SKM-1 (cell line): ENCODE measurements at regions not wholly inside any gene's neighbourhood (a gene's known extent, or its start where the extent isn't known, plus 50 kb on each side); places are given as distances from the start of the nearest gene placed in this dataset.

ENCODE experiments used
- DNase-seq: peaks from one replicate; lab custom pipeline; 2025; ENCODE audit not compliant: unreplicated experiment; lab: John Stamatoyannopoulos, UW

DNA sequence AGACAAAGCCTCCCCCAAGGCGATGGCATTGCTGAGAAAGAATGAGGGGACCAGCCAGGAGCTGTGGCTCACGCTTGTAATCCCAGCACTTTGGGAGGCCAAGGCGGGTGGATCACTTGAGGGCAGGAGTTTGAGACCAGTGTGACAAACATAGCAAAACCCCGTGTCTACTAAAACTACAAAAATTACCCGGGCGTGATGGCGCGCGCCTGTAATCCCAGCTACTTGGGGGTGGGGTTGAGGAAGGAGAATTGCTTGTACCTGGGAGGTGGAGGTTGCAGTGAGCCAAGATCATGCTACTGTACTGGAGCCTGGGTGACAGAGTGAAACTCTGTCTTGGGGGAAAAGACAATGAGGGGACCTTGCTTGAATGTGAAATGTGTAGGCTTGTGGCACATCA is 402.4 kb upstream of the C2CD4B start:
- no peak for DNase-seq

DNA sequence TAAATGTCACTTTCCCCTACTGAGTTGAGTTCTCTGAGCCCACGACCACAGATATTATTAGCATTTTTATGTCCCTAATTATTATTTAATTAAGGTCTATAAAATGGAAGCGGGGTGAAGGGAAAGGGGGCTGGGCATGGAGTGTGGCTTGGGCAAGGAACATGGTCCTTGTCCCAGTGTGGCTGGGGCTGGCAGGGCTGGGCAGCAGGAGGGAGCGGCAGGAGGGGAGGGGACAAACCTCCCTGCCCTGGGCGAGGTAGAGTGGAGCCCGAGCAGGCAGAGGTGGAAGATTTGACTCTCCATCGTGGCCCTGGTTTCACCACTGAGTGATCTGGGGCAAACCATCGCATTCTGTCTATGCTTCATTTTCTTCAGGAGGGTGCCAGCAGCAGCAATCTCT is 402.9 kb upstream of the C2CD4B start:
- no peak for DNase-seq

DNA sequence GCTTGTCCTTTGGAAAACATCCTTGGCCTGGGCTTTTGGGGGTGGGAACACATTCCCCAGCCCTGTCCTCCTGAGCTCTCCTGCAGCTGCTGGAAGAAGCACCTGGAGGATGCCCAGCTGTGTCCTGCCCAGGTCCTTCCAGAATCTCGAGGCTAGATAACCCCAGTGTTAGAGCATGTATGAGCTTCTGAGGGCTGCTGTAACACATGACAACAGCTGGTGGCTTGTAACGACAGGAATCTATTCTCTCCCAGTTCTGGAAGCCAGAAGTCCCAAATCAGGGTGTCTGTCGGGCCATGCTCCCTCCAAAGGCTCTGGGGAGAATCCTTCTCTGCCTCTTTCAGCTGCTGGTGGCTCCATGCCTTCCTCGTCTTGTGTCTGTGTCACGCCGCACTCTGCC is 403.6 kb upstream of the C2CD4B start:
- no peak for DNase-seq

DNA sequence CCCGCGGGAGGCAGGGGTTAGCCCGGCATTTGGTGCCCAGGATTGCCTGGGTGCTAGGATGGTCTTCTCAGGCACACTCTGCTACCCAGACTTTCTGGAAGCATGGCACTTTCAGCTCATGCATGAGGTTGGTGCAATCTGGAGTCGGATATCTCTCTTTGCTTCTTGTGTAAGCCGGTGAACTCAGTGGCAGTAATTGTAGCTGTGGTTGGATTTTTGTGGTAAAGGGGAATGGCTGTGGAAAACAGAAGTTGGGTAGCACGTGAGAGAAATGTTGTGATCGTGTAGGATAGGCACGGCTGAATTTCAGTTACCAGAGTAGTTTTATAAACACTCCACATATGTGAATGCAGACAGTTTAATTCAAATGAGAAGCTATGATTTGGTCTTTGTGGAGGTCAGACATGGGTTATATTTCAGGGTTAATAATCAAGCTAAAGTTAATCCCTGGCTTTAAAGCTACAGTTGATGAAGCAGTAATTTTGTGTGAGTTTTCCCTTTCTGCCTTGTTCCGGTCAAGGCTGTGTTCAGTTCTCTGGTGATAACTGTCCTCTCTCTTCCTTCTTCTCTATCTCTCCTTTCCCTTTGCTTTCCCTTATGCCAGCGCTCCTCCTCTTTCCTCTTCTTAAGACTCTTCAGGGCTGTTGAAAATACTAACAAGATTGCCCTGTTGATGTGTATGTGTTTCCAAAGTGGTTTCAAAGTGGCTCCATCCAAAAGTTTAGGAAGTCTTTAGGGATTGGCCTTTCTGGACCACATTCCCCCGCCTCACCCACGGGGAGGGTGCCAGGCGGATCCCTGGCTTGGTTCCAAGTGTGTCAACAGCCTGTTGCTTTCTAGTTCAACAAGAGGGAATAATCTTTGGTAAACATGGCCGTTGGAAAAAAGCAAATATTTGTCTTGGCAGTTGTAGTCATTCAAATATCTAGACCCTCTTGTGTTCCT is 404.6 kb upstream of the C2CD4B start:
- DNase-seq, result peak; percentile 38

DNA sequence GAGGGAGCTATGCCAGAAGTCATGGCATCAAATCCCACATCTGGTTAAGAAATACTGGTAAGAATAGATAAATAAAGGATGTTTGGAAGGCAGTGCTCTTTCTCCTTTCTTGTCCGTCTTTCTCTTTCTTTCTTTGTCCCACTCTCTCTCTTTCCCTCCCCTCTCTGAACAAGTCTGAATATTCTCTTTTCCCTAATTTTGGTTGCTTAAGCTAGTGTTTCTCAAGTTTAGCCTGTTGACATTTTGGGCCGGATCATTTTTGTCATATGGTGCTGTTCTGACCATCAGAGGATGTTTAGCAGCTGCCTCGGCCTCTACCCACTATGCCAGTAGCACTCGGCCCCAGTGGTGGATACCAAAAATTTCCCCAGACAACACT is 405.3 kb upstream of the C2CD4B start:
- no peak for DNase-seq

DNA sequence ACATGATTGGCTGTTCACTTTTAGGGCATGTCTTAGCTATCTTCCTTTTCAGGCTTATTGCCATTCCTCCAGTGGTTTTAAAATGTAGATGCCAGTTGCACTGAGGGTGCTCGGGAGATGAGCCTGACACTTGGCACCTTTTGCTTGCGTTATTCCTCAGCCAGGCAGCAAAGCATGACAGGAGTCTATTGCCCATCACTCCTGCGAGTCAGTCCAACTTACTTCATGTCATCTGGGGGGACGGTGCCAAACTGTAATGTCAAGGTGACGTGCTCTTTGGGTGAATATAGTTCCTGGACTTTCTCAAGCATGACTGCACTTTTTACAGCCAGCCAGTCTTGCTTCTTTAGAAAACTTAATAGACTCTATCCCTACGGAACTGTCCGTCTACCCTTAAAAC is 406.0 kb upstream of the C2CD4B start:
- no peak for DNase-seq

DNA sequence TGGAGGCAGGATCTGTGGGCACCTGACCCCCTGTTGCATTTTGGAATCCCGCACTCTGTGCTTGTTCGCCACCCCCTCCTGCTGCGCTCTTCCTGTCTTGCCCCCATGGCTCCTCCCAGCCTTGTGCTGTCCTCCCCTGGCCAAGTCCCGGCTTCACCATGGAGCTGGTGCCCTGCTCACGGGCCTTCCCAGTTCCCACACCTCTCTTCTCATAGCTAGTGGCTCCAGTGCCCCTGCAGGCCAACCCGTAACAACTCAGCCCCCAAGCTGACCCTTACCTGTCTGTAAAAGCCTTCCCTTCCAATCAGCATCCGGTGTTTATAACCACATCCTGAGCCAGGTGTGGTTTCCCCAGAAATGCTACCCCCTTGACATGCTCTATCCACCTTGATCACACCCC is 407.7 kb upstream of the C2CD4B start:
- DNase-seq, result no peak

DNA sequence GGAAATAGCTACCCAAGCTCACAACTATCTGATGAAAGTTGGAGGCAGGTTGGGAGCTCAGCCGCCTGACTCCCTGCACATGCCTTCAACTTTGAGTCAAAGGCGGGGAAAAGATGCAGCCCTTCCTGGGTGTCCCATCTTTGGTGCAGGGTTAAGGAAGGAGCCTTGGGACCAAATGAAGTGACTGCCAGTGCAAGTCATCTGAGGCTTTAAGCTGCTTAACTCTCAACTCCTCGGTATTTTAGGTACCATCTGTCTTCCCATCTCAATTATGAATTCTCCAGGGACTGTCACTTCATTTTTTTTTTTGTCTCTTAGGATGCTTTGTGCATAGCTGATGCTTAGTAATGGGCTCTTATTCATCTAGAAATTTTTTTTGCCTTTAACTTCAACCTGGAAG is 408.8 kb upstream of the C2CD4B start:
- no peak for DNase-seq

DNA sequence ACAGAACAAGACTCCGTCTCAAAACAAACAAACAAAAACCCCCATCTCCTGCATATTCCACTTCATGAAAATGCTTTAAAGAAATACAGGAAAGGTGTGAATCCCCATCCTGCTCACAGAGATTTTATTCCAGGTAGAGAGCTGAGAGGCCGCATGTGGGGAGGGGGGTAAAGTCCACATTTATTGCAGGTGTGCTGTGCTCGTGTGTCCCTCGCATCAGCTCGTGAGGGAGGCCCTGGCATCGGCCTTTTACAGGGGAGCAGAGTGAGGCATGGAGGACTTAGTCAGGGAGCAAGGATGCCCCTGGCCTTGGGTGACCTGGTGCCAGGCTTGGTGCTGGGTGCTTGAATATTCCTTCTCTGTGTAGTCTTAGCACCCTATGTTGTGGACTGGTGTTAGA is 413.5 kb upstream of the C2CD4B start:
- DNase-seq, result no peak

DNA sequence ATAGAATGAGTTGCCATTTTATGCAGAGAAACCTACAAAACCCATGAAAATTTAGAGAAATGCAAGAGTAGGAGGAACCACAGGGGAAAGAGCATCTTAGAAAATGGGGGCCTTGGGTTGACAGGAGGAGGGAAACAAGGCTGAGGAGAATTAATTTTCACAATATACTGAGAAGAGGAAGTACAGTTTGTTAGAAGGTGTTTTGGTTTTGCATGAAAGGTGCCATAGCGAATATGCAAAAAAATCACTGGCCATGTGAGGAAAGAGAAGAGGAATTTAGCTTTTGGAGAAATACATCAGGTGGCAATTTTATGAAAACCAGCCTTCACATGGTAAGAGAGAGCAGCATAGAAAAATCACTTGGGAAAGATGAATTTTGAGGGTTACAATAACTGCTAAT is 413.9 kb upstream of the C2CD4B start:
- DNase-seq, result no peak

DNA sequence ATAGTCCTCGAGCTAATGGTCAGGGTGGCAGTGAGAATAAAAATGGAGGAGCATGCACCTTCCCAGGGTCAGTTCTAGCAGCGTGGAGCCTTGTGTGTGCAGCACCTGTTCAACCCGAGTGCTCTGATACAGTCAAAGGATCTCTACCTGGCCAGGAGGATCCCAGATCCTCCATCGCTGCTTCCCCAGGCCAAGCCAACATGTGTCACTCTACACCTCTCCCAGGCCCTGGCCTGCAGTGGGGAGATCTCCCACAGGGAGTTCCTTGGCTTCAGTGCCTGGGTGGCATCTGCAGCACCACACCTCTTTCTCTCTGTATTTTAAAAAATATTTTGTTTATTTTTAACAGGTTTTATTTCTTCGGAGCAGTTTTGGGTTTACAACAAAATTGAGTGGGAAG is 414.8 kb upstream of the C2CD4B start:
- no peak for DNase-seq

DNA sequence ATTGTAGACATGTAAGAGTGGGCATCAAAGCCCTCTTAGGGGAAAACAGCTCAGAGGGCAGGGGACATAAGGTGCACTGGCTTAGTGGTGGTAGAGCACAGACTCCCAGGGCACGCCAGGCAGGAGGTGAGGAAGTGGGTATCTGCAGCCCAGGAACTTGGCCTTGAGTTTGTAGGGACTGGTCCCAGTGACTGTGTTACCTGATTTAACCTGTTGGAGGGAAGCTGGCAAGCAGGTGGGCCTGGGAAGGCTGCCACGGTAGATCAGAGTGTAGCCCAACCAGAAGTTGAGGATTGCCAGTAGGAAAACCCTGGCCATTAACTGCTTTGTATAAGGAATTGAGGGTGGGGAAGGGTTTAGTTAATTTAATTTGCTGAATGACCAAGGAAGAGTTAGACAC is 417.5 kb upstream of the C2CD4B start:
- no peak for DNase-seq

DNA sequence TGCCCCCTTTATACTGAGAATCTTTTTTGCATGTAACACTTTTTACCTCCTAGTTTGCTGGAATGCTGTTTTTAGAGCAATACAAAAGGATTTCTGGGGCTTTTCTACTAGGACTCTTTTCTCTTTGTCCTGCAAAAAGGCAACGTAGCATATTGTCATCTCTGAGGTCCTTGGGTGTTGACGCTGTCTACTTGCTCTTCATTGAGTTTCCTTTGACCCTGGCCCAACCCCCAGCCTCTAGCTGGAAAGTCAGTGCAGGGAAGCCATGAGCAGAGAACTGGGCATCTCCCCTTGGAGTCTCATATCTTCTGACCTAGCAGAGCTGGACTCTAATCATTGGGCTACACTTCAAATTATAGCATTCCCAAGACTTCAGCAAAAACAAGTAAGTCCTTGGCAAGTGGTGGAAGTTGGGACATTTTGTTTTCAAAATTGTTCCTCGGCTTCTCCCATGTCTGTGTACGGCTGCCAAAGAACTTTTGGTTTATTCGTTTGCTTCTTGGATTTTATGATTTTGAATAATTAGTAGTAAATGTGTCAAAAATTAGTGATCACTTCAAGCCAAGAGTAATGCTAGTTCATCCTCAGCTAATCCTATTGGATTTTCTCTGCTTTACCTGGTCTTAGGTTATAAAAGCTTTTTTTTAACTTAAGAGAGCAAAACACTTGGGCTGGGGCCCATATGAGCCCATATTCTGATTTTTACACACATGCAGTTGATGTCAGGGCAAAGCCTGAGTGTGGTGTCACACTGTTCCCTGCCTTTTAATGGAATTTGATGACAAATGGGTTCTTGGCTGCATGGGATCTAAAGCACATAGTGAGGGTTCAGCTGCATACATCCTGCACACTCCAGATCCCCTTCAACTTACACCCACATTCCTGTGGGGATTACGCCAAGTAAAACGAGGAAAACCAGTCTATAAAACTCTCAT is 419.5 kb upstream of the C2CD4B start:
- DNase-seq, result no peak

DNA sequence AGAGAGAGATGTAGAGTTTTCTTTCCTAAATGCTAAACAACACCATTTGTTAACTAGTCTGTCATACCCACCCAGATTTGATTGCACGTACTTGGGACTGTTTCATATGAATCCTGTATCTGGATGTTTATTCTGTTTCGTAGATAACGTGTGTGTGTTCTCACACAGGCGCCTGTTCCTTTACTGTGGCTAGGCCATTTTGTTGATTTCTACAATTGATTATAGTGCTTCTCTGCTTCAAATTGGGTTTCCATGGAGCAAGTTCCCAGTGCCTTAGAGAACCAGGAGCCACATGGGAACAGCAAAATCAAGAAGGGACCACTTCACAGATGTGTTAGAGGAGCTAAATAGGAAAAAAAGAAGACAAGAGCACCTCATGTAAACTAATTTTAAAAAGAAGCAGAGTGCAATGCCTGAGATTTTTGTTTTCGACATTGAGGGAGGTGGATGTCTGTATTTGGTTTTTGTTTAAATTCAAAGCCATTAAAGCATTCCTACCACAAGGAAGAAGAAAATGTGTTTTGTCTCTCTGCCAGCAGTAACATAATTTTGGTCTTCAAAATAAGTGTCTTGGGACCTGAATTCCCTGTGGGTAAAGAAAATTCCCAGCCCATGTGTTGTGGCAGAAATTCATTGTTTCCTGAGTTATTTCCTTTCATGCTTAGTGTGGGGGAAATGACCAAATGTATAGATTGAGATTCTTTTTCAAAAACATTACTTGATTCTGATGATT is 424.0 kb upstream of the C2CD4B start:
- DNase-seq, result no peak

DNA sequence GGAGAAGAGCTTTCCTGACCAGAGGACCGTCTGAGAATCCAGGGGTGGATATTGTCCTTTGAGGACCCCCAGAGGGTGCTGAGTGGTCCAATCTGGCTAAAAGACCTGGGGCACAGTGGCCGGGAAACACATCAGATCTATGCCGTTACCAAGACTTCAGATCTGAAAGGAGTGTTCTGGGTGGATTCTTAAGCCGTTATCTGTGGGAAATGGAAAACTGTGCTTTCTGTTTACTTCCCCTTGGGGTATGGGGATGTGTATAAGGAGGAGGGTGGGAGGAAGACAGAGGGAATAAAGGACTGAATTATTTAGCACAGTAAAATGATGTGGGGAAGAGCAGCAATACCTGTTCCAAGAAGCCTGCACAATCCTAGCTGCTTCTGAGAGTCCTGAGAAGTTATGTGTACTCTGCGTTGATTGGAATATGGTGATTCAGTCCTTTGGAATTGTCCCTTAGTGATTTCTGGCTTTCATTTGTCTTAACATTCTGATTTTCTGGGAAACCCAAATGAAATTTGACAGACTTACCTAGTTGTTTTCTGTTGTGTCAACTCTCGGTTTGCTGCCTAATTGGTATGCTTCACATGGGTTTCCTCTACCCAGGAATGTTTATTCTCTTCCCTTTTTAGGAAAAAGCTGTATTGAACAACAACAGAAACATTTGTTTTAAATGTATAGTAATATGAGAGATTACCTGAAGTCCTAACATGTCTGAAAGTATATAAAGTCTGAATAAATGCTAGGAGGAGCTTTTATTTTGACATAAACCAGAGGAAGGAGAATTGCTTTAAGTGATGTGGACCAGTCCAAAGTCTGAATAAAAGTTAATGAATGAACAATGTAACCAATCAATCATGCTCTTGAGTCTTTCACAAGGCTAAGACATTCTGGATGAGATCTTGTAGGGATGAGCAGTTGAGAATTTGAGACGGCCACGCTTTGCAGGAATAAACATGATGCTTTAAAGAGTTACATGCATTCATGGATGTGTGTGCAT is 427.1 kb upstream of the C2CD4B start:
- DNase-seq, result no peak

DNA sequence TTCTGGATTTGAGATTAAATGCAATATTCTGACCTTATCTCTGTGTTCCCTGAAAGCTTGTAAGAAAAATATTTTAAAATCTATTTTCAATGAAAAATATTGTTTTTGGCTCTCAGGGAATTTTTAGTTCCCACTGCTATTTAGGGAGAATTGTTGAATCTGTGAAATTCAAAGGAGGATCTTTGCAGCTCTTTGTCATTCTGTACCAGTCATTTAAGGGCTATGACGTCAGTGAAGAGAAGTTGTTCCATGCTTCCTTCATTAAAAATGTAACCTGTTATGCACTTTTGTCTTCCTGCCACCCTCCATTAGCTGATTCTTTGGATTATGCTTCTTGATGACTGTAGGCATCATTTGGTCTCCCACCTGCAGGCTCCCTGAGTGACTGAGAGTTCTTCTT is 427.8 kb upstream of the C2CD4B start:
- no peak for DNase-seq

DNA sequence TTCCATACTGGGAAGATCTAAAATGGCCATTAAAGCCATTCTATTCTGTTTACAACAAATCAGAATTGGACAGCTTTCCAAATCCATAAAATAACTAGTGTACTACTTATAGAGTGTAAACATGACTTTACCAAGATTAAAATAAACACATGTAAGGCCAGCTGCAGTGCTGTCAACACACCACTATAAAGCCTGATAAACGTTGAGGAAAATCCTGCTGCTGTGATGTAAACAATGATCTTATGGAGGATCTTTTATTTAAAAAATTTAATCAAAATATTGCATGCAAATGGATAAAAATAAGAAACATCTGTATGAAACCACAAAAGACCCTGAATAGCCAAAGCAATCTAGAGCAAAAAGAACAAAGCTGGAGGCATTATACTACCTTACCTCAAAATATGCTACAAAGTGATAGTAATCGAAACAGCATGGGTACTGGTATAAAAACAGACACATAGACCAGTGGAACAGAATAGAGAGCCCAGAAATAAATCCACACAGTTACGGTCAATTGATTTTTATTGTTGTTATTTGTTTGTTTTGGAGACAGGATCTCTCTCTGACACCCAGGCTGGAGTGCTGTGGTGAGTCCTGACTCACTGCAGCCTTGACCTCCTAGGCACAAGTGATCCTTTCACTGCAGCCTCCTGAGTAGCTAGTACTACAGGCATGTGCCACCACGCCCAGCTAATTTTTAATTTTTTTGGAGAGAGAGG is 428.8 kb upstream of the C2CD4B start:
- DNase-seq, result no peak

DNA sequence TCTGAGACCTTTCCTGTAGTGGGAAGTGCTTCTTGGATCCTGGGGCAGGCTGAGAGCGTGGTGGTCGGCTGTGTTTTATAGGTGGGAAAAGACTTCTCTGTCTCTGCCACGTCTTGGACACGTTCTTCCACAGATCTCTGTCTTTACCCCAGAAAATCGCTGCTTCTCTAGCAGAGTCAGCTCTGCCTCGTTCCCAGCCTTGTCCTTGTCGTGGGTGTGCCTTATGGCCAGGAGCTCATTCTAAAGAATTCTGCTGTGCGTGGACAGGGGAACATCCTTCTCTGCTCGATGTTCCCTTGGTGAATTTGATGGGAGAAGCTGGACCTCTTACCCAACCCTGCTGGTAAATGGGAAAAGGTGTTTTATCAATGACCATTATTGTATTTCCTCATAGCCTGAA is 433.1 kb upstream of the C2CD4B start:
- no peak for DNase-seq
